Testis (tissue), 2 donors: ENCODE measurements at regions not wholly inside any gene's neighbourhood (a gene's known extent, or its start where the extent isn't known, plus 50 kb on each side); places are given as distances from the start of the nearest gene placed in this dataset.

Experiments
- DNase-seq: peaks from one replicate; pipeline ENCODE4 v3.0.0-alpha.2; 2019
- H3K27ac ChIP-seq, 2 donors: fragments of 200-600 bp; sonication (generic); one replicate each; pipeline ENCODE4 v1.5.1; 2019
- H3K27me3 ChIP-seq: fragments of 200-600 bp; sonication (generic); one replicate; pipeline ENCODE4 v1.5.1; 2019
- H3K36me3 ChIP-seq: fragments of 200-600 bp; sonication (generic); one replicate; pipeline ENCODE4 v1.5.1; 2017; ENCODE audit warnings: low read depth; ENCODE audit errors: missing control alignments
- H3K4me1 ChIP-seq: fragments of 200-600 bp; sonication (generic); one replicate; pipeline ENCODE4 v1.5.1; 2019
- H3K4me3 ChIP-seq, 2 donors: fragments of 200-600 bp; sonication (generic); one replicate each; pipeline ENCODE4 v1.5.1; 2017 to 2019
- H3K9me3 ChIP-seq: fragments of 200-600 bp; sonication (generic); one replicate; pipeline ENCODE4 v1.5.1; 2017
- POLR2A ChIP-seq: fragments of 450-650 bp; IDR thresholded peaks from one replicate; pipeline ENCODE4 v1.6.1; 2017; ENCODE audit warnings: antibody characterized with exemption, mild to moderate bottlenecking, moderate library complexity
- WGBS, 2 donors: methylation state at CpG; one replicate each; pipeline ENCODE4 v1.1.5; 2018; 5-methylcytosine and 5-hydroxymethylcytosine counted together
- intact Hi-C: fragments of 100-400 bp; cut with DNase I; formaldehyde crosslinking; loops from one replicate; pipeline ENCODE4 v1.15.1; 2023; ENCODE audit warnings: low total_unique reads
- TF ChIP-seq, protein P1 (sequence below), 3 experiments: fragments of 450-650 bp in 2 of 3; fragments of 200-600 bp in 1 of 3; sonication (generic) in 1 of 3; IDR thresholded peaks; one replicate each; pipeline ENCODE4 v1.5.1; 2016 to 2019; ENCODE audit warnings: antibody characterized with exemption in 3 of 3, mild to moderate bottlenecking in 2 of 3, moderate library complexity in 1 of 3

DNA sequence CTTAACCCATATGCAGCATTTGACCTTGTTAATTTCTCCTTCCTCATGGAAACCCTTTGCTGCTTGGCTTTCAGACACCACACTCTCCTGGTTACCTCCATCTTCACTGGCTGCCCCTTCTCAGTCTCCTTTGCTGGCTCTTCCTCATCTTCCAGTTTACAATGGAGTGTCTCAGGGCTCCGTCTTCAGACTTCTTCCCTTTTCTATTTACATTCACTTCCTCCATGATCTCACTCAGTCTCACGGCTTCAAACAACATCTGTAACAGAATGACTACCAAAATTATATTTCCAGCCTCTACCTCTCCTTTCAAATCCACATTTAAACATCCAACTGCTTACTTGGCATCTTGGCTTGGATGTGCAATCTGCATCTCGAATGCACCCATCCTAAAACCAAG is 140.4 kb downstream of the DKK1 start:
- H3K9me3 ChIP-seq = no peaks in the 10 kb centered on the region
- H3K4me1 ChIP-seq = no peaks in the 10 kb centered on the region
- intact Hi-C loops = no loop called here
- H3K4me3 ChIP-seq = no peak overlapping the region
- no peak overlapping the region for H3K27ac ChIP-seq
- WGBS, 2 donors = 69 to 84% methylated on average over 3 of the region's 3 CpGs
- no peaks in the 10 kb centered on the region for H3K27me3 ChIP-seq
- no peak for DNase-seq
- H3K36me3 ChIP-seq = no peaks in the 10 kb centered on the region
- no peak for TF ChIP-seq POLR2A
- TF ChIP-seq, protein P1, sequence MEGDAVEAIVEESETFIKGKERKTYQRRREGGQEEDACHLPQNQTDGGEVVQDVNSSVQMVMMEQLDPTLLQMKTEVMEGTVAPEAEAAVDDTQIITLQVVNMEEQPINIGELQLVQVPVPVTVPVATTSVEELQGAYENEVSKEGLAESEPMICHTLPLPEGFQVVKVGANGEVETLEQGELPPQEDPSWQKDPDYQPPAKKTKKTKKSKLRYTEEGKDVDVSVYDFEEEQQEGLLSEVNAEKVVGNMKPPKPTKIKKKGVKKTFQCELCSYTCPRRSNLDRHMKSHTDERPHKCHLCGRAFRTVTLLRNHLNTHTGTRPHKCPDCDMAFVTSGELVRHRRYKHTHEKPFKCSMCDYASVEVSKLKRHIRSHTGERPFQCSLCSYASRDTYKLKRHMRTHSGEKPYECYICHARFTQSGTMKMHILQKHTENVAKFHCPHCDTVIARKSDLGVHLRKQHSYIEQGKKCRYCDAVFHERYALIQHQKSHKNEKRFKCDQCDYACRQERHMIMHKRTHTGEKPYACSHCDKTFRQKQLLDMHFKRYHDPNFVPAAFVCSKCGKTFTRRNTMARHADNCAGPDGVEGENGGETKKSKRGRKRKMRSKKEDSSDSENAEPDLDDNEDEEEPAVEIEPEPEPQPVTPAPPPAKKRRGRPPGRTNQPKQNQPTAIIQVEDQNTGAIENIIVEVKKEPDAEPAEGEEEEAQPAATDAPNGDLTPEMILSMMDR (IDR thresholded peaks at IDR 0.05) = no peak

GRCh38 chr10:52455098-52455497 is 141.0 kb downstream of the DKK1 start:
- Histone ChIP-seq H3K4me1 (no peaks in the 10 kb centered on the region), H3K27me3 (no peaks in the 10 kb centered on the region), H3K27ac (no peak overlapping the region), H3K4me3 (no peak overlapping the region), H3K9me3 (no peaks in the 10 kb centered on the region), H3K36me3 (no peaks in the 10 kb centered on the region)
- TF ChIP-seq, protein P1 (IDR thresholded peaks at IDR 0.05) = no peak
- no peak for TF ChIP-seq POLR2A
- 64 to 79% methylated on average over 3 of the region's 3 CpGs for WGBS, 2 donors
- no peak for DNase-seq
- intact Hi-C loops = no loop called here

GRCh38 chr10:52459097-52459496 is 145.0 kb downstream of the DKK1 start:
- H3K36me3 ChIP-seq = no peaks in the 10 kb centered on the region
- no peak for DNase-seq
- no peaks in the 10 kb centered on the region for H3K27me3 ChIP-seq
- H3K27ac ChIP-seq = no peak overlapping the region
- H3K4me1 ChIP-seq = no peaks in the 10 kb centered on the region
- no peaks in the 10 kb centered on the region for H3K9me3 ChIP-seq
- H3K4me3 ChIP-seq = no peak overlapping the region
- TF ChIP-seq, protein P1 (IDR thresholded peaks at IDR 0.05) = no peak
- TF ChIP-seq POLR2A = no peak
- intact Hi-C loops = no loop called here

DNA sequence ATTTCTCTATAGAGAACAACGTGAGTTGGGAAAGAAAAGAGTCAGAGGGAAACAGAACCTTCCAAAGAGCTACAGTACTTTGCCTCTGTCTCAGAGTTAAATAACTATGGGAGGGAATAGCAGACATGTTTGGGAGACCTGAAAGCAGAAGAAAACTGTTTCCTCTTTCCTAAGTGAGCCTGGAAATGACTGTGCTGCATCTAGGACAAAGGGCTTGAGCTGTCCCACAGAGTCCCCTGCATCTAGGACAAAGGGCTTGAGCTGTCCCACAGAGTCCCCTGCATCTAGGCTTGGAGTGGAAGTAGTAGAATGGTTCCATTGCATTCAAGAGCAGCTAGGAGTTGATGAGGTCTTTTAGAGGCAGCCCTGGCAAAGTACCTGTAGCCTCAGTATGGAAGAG is 149.7 kb downstream of the DKK1 start:
- Histone ChIP-seq H3K27me3 (no peaks in the 10 kb centered on the region), H3K4me1 (no peaks in the 10 kb centered on the region), H3K36me3 (no peaks in the 10 kb centered on the region), H3K27ac (no peak overlapping the region), H3K9me3 (no peaks in the 10 kb centered on the region), H3K4me3 (no peak overlapping the region)
- TF ChIP-seq, protein P1 (IDR thresholded peaks at IDR 0.05) = no peak
- no peak for TF ChIP-seq POLR2A
- DNase-seq = no peak
- WGBS, 2 donors = 53 to 65% methylated on average over 1 of the region's 1 CpG
- intact Hi-C loops = no loop called here

DNA sequence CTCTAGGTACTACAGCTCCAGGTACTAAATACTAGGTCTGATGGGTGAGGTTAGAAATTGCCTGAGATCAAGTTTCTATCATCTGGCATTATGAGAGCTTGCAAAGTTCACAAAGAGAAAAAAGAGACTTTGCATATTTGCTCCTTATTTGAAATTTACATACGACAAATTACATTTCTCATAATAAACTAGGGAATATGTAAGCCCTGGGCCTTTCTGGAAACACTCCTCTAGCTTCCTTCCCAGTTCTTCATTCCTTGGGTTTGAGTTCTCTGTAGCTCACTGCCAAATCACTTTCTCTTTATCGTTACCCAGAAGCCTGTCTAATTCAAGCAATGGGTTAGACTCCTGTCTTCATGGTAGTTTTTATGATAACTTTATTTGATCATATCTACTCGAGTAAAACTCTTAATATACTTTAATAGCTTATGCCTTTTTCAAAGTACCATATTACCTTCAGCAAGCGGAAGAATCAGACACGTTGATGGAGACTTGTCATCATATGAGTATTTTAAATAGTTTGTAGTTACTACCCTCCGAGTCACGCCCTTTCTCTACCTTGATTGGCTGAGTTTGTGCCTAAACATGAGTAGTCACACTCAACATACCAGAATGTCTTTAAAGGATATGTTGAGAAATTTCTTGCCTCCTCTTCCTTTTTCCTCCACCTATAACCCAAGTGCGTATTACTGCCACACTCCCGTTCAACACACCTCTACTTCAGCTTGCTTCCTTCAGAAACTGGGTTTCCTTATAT is 150.5 kb downstream of the DKK1 start:
- TF ChIP-seq POLR2A = no peak
- TF ChIP-seq, protein P1 (IDR thresholded peaks at IDR 0.05) = no peak
- no peaks in the 10 kb centered on the region for H3K27me3 ChIP-seq
- intact Hi-C loops = no loop called here
- H3K36me3 ChIP-seq = no peaks in the 10 kb centered on the region
- no peaks in the 10 kb centered on the region for H3K4me1 ChIP-seq
- no peaks in the 10 kb centered on the region for H3K9me3 ChIP-seq
- H3K4me3 ChIP-seq = no peak overlapping the region
- WGBS, 2 donors = 81 to 86% methylated on average over 9 of the region's 9 CpGs
- no peak overlapping the region for H3K27ac ChIP-seq
- no peak for DNase-seq
